ENCODE measurements at regions not wholly inside any gene's neighbourhood (a gene's known extent, or its start where the extent isn't known, plus 50 kb on each side); places are given as distances from the start of the nearest gene placed in this dataset.

- DNase-seq (ENCODE audit: low read depth in 2 of 2), result no peak
These were observed 189.7 kb upstream of the STT3B start for GRCh38 chr3:31343075-31343474.

DNA sequence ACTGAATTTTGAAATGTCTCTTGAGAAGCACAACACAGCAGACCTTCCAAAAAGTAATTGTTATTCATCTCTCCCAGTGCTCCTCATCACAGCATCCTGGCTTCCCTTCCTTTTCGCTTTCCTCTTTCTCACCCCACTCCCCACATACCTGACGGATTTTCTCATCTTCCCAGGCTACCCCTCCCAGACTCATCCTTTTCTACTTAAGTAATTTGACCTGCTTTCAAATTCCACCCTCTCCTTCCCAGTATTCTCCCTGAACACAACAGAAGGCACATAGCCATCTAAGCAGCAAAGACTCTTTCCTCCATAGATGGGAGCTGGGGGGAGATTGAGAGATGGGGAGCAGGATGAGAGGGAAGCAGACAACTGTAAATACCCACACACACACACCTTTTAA is 187.1 kb upstream of the STT3B start:
- no peak for DNase-seq (ENCODE audit: low read depth in 2 of 2)

GRCh38 chr3:31346542-31346979 is 186.2 kb upstream of the STT3B start:
- DNase-seq (ENCODE audit: low read depth in 2 of 2), result no peak

- no peak for DNase-seq (ENCODE audit: low read depth in 2 of 2)
These were observed 183.6 kb upstream of the STT3B start for GRCh38 chr3:31349001-31349748.

- no peak for DNase-seq (ENCODE audit: low read depth in 2 of 2)
These were observed 182.4 kb upstream of the STT3B start for GRCh38 chr3:31350307-31350706.

GRCh38 chr3:31352331-31352730 is 180.4 kb upstream of the STT3B start:
- DNase-seq (ENCODE audit: low read depth in 2 of 2), result no peak

DNA sequence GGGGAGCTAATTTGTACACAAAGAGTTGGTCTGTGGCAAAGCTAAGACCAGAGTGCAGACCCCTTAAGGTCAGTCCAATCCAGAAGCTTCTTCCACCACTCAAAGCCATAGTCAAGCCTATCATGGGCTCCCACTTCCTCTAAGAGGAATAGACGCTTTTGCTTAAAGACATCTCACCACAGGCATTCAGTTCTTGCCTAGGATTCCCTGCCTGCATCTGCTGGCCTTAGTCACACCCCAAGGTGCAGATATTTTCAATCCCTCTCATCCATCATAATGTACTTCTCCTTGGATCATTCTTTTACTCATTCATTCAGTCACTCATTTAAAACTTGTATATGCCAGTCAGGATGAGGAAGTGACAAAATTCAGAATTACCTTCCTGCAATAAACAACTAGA is 179.6 kb upstream of the STT3B start:
- DNase-seq (ENCODE audit: low read depth in 2 of 2), result no peak

GRCh38 chr3:31354373-31354772 is 178.4 kb upstream of the STT3B start:
- no peak for DNase-seq (ENCODE audit: low read depth in 2 of 2)

GRCh38 chr3:31355807-31356206 is 176.9 kb upstream of the STT3B start:
- DNase-seq (ENCODE audit: low read depth in 2 of 2), result no peak

DNA sequence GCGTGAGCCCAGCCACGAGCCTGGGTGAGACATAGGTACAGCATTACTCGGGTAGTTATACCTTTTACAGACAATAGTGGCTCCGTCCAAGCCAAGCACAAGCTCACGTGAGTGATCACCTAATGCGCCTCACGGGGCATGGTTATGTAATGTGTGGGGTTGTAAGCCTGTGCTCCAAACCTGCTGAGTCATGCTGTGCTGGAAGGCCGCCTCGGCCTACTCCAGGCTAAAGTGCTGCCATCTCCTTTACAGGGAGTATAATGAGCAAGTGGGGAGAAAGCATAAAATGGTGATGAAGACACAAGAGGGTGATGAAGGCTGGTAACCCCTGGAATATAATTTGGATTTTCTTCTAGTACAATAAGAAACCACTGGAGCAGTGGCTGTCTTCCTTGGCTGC is 175.8 kb upstream of the STT3B start:
- no peak for DNase-seq (ENCODE audit: low read depth in 2 of 2)

GRCh38 chr3:31357451-31357850 is 175.3 kb upstream of the STT3B start:
- no peak for DNase-seq (ENCODE audit: low read depth in 2 of 2)

DNA sequence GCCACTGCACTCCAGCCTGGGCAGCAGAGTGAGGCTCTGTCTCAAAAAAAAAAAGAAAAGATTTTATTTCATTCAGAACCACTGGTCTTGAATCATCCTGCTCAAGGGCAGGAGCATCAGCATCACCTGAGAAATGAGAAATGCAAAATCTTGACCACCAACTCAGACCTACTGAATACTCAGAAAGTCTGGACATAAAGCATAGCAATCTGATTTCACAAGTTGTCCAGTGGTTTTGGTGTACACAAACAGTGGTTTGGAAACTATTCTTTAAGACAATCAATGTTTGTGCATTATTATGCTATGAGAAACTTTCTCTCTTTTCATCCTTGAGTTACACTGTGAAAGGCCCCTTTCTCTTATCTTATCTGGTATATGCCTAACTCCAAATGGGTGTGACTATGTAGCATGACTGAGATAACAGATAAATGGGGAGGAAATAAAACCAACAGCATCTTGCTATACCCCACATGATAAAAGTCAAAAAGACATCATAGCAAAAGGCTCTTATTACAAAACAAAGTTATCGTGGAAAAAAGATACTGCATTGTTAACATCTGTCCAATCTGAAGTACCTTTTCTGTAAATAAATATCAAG is 174.2 kb upstream of the STT3B start:
- DNase-seq (ENCODE audit: low read depth in 2 of 2), result no peak

DNA sequence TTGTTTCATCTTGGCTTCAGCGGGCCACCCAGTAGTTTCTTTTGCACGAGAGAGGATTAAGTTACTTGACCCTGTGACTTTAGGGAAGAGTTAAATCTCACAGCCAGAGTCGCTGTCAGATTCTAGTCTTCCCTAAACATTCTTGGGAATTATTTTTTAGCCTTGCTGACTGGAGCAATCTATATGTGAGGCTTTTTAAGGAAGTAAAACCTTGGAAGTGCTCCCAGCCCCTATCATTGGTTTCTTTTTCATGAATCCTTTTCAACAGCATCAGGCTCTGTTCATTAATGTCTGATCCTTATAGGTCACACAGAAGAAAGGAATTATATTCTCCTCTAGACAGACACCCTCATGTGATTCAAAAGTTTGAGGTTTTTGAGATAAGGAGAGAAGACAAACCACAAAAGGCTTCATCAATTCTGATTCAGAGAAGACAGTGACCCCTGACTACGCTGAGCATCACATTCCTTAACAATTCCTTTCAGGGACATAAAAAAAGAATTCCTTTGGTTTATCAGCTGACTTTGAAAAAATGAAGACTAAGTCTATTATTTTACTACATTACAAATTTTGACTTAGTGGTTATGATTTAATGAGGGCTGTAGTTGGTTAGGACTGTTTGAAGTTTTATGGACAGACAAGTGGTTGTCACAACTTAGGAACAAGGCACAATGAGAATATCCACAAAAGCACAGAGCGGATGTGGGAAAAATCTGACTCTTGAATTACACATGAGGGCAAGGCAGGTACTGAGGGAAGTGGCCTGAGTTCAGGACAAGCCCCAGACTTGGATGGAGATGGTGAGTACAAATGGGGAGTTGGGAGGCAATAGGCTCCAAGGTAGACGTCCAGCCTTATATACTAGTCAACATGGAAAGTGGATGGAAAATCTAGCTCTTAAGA is 171.1 kb upstream of the STT3B start:
- DNase-seq (ENCODE audit: low read depth in 2 of 2), result no peak

GRCh38 chr3:31364188-31364587 is 168.5 kb upstream of the STT3B start:
- DNase-seq (ENCODE audit: low read depth in 2 of 2), result no peak

GRCh38 chr3:31364711-31365110 is 168.0 kb upstream of the STT3B start:
- no peak for DNase-seq (ENCODE audit: low read depth in 2 of 2)

- DNase-seq (ENCODE audit: low read depth in 2 of 2), result no peak
These were observed 165.2 kb upstream of the STT3B start for GRCh38 chr3:31367518-31367917.

DNA sequence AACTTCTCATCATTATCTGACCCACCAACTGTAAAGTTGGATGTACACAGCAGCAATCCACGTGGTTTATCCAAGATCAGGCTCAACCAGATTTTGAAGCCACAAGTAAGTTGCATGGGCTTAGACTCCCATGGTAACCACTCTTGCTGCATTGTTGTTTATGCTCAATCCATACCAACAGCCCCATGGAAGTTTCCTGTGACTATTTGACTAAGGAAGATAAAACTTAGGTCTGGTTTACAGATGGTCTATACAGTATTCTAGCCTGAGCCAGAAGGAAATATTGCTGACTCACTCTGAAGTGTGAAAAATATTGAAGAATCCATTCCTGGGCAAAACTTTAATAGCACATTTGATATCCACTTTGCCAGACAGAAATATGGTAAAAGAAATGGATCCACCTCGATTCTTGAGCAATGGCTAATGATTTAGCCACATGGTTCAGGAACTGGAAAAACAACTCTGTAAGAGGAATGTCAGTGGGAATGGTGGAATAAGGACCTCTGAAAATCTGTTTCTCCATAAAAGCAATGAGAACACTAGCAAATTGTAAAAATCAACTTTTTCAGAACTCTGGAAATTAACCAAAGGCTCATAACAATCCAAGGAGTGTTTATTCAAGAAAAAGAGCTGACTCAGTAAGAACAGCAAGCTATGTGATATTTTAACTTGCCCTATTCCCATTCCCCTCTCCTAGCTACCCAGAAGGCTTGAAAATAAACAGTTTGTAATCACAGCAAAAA is 162.9 kb upstream of the STT3B start:
- no peak for DNase-seq (ENCODE audit: low read depth in 2 of 2)

- no peak for DNase-seq (ENCODE audit: low read depth in 2 of 2)
These were observed 162.4 kb upstream of the STT3B start for GRCh38 chr3:31370380-31370666.

- DNase-seq (ENCODE audit: low read depth in 2 of 2), result no peak
These were observed 162.0 kb upstream of the STT3B start for GRCh38 chr3:31370681-31371080.

DNA sequence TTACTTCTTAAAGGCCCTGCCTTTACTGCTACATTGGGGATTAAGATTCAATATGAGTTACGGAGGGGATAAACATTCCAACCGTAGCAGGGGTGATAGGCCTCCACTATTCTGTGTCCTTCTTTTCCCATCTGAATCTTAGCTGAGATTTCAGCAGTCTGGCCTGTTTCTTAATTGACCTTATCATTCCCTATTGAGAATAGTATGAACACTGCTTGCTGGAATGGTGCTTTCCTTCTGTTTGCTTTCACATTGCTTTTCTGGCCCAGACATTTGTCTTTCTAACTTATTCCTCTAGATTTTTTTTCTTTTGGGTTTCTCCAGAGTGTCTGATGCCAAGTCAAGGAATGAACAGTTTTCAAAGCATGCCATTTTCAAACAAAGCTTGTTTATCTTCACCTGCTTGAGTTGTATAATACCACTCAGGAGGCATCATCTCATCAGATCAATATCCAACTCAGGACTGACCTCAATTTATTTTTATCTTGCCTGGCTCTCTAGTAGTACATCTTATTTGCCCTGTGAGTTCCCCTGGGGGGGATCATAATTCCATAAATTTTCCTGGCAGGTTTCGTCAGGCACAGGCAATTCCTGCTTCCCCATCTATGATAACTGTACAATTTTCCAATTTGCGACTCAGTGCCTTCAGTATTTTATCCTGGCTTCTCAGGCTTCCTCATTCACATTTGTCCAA is 161.1 kb upstream of the STT3B start:
- DNase-seq (ENCODE audit: low read depth in 2 of 2), result no peak

DNA sequence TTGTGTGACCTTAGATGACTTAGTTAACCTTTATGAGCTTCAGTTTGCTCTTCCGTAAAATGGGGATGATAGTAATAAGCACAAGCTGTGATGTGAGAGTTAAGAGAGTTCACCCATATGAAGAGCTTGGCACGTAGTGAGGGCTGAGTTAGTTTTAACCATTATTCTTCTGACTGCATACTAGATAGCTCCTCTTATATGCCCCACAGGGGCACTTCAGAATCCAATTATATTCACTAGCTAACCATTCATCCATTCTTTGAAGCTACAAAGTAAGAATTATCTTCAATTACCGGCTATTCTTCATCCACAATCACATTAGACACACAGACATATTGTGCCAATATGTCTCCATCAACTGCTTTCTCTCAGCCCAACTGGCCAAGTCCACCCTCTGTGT is 159.0 kb upstream of the STT3B start:
- no peak for DNase-seq (ENCODE audit: low read depth in 2 of 2)

Data from stimulated activated CD4-positive, alpha-beta T cell treated with anti-CD3 and anti-CD28 coated beads, Interleukin-1b, Interleukin-23, amount 100 ng/mL, for 4 hours (primary cell).